DND-41 (cell line): ENCODE measurements at regions not wholly inside any gene's neighbourhood (a gene's known extent, or its start where the extent isn't known, plus 50 kb on each side); places are given as distances from the start of the nearest gene placed in this dataset.

ENCODE experiments used
- CTCF ChIP-seq: IDR thresholded peaks from 2 replicates; pipeline ENCODE4 v1.5.1; 2012; ENCODE audit warnings: borderline replicate concordance, low read length, moderate library complexity, mild to moderate bottlenecking; ENCODE audit not compliant: poor library complexity, severe bottlenecking; ENCODE audit errors: extremely low read depth
- EZH2 ChIP-seq: IDR thresholded peaks from 3 replicates; pipeline ENCODE4 v1.6.1; 2012; ENCODE audit warnings: borderline replicate concordance, low read depth, mild to moderate bottlenecking, moderate library complexity, low read length, inconsistent platforms; ENCODE audit not compliant: severe bottlenecking

GRCh38 chr13:59364641-59365085 is 799.1 kb downstream of the DIAPH3 start:
- TF ChIP-seq CTCF (no peak), EZH2 (no peak)
